Activated CD4-positive, alpha-beta T cell treated with anti-CD3 and anti-CD28 coated beads for 36 hours (primary cell): ENCODE measurements at regions not wholly inside any gene's neighbourhood (a gene's known extent, or its start where the extent isn't known, plus 50 kb on each side); places are given as distances from the start of the nearest gene placed in this dataset.

Experiments
- ATAC-seq: fragments of 200-7000 bp; cut with Tn5 transposase; one replicate; pipeline ENCODE4 v1.10.0; 2021; ENCODE audit warnings: mild to moderate bottlenecking, moderate library complexity
- CTCF ChIA-PET: fragments of 350-600 bp; sonication (Branson Sonifier 250); formaldehyde crosslinking; loops from one replicate; lab custom pipeline; 2021; ENCODE audit warnings: antibody characterized with exemption; lab: Charles Lee
- POLR2A ChIA-PET: fragments of 350-600 bp; sonication (Branson Sonifier 250); formaldehyde crosslinking; loops from one replicate; lab custom pipeline; 2021; ENCODE audit warnings: antibody characterized with exemption, inconsistent platforms; lab: Charles Lee
- DNase-seq: peaks from one replicate; pipeline ENCODE4 v3.0.0-alpha.2; 2020
- H3K27ac Mint-ChIP-seq: one replicate; pipeline ENCODE4 v1.8.0; 2021; ENCODE audit warnings: mixed read lengths
- H3K27me3 Mint-ChIP-seq: one replicate; pipeline ENCODE4 v1.8.0; 2021; ENCODE audit warnings: mixed read lengths
- H3K36me3 Mint-ChIP-seq: one replicate; pipeline ENCODE4 v1.8.0; 2021; ENCODE audit warnings: low read depth, mixed read lengths
- H3K4me1 Mint-ChIP-seq: one replicate; pipeline ENCODE4 v1.8.0; 2021; ENCODE audit warnings: mixed read lengths
- H3K4me3 Mint-ChIP-seq: one replicate; pipeline ENCODE4 v1.8.0; 2021; ENCODE audit warnings: mild to moderate bottlenecking, moderate library complexity, mixed read lengths
- H3K9me3 Mint-ChIP-seq: one replicate; pipeline ENCODE4 v1.8.0; 2021; ENCODE audit warnings: low read depth, mixed read lengths
- intact Hi-C, 2 experiments: fragments of 100-400 bp; cut with DNase I in 1 of 2; cut with micrococcal nuclease in 1 of 2; formaldehyde crosslinking; loops; one replicate each; pipeline versions ENCODE4 v1.14.2 to v1.15.1; 2022 to 2024; cut with DNase I, micrococcal nuclease

- H3K9me3 Mint-ChIP-seq = no peaks in the 10 kb centered on the region
- H3K4me1 Mint-ChIP-seq = peaks cover 11% of the 10 kb centered on the region
- CTCF ChIA-PET = interaction anchor here (0.6 to 2.0 kb wide), 7 partner anchors 12 to 100 kb away, joined by 3 to 4 read pairs (median 3); no protein-coding TSS in a partner anchor
- ATAC-seq (peak; percentile 100), DNase-seq (peak; percentile 89)
- no peak overlapping the region for H3K27ac Mint-ChIP-seq
- POLR2A ChIA-PET = interaction anchor here (0.6 to 1.0 kb wide), 3 partner anchors 63 to 1483 kb away, joined by 3 to 4 read pairs (median 3); no protein-coding TSS in a partner anchor
- intact Hi-C loops = loop anchor here (1.0 to 10.0 kb wide), 8 partner anchors 42 to 585 kb away; no protein-coding TSS in a partner anchor
- H3K4me3 Mint-ChIP-seq = no peak overlapping the region
- H3K36me3 Mint-ChIP-seq = no peaks in the 10 kb centered on the region
- no peaks in the 10 kb centered on the region for H3K27me3 Mint-ChIP-seq
These were observed 202.5 kb upstream of the TLE3 start for GRCh38 chr15:70299931-70300869.

- intact Hi-C loops = no loop called here
- DNase-seq (no peak), ATAC-seq (no peak)
- peaks cover 11% of the 10 kb centered on the region for H3K4me1 Mint-ChIP-seq
- no peaks in the 10 kb centered on the region for H3K36me3 Mint-ChIP-seq
- no peaks in the 10 kb centered on the region for H3K27me3 Mint-ChIP-seq
- H3K9me3 Mint-ChIP-seq = no peaks in the 10 kb centered on the region
- ChIA-PET CTCF (interaction anchor here (0.6 kb wide), 2 partner anchors 35 to 162 kb away, joined by 3 read pairs; no protein-coding TSS in a partner anchor), POLR2A (no interaction called here)
- H3K27ac Mint-ChIP-seq = no peak overlapping the region
- no peak overlapping the region for H3K4me3 Mint-ChIP-seq
These were observed 199.8 kb upstream of the TLE3 start for GRCh38 chr15:70297465-70298058.

GRCh38 chr15:70294731-70295305 is 197.1 kb upstream of the TLE3 start:
- ATAC-seq = no peak

GRCh38 chr15:70293591-70294470 is 196.1 kb upstream of the TLE3 start:
- ATAC-seq = no peak
- ChIA-PET POLR2A (no interaction called here), CTCF (interaction anchor here (0.5 kb wide), 1 partner anchor 128 kb away, joined by 3 read pairs; no protein-coding TSS in a partner anchor)
- Mint-ChIP-seq H3K9me3 (no peaks in the 10 kb centered on the region), H3K4me3 (no peak overlapping the region), H3K36me3 (no peaks in the 10 kb centered on the region), H3K4me1 (no peaks in the 10 kb centered on the region), H3K27me3 (no peaks in the 10 kb centered on the region), H3K27ac (no peak overlapping the region)
- DNase-seq = no peak
- intact Hi-C loops = no loop called here

More at GRCh38 chr15:70294731-70295305, 197.1 kb upstream of the TLE3 start:
- Mint-ChIP-seq H3K4me1 (no peaks in the 10 kb centered on the region), H3K36me3 (no peaks in the 10 kb centered on the region), H3K9me3 (no peaks in the 10 kb centered on the region), H3K27ac (no peak overlapping the region), H3K27me3 (no peaks in the 10 kb centered on the region), H3K4me3 (no peak overlapping the region)
- intact Hi-C loops = no loop called here
- POLR2A ChIA-PET = no interaction called here
- DNase-seq = no peak
- CTCF ChIA-PET = interaction anchor here (0.6 kb wide), 1 partner anchor 408 kb away, joined by 3 read pairs; no protein-coding TSS in a partner anchor

- POLR2A ChIA-PET = no interaction called here
- no peaks in the 10 kb centered on the region for H3K36me3 Mint-ChIP-seq
- intact Hi-C loops = no loop called here
- DNase-seq (no peak), ATAC-seq (no peak)
- CTCF ChIA-PET = no interaction called here
- H3K9me3 Mint-ChIP-seq = no peaks in the 10 kb centered on the region
- no peak overlapping the region for H3K27ac Mint-ChIP-seq
- H3K27me3 Mint-ChIP-seq = no peaks in the 10 kb centered on the region
- H3K4me3 Mint-ChIP-seq = no peak overlapping the region
- no peaks in the 10 kb centered on the region for H3K4me1 Mint-ChIP-seq
These were observed 195.4 kb upstream of the TLE3 start for GRCh38 chr15:70293138-70293537.

- POLR2A ChIA-PET = no interaction called here
- no peaks in the 10 kb centered on the region for H3K36me3 Mint-ChIP-seq
- no peaks in the 10 kb centered on the region for H3K4me1 Mint-ChIP-seq
- no peak overlapping the region for H3K4me3 Mint-ChIP-seq
- no peaks in the 10 kb centered on the region for H3K9me3 Mint-ChIP-seq
- intact Hi-C loops = no loop called here
- ATAC-seq = no peak
- CTCF ChIA-PET = no interaction called here
- H3K27ac Mint-ChIP-seq = no peak overlapping the region
- no peak for DNase-seq
- H3K27me3 Mint-ChIP-seq = no peaks in the 10 kb centered on the region
These were observed 194.5 kb upstream of the TLE3 start for GRCh38 chr15:70292076-70292760.

- H3K4me1 Mint-ChIP-seq = no peaks in the 10 kb centered on the region
- no peaks in the 10 kb centered on the region for H3K9me3 Mint-ChIP-seq
- H3K4me3 Mint-ChIP-seq = no peak overlapping the region
- no peaks in the 10 kb centered on the region for H3K27me3 Mint-ChIP-seq
- peak overlapping the region; percentile 17 for H3K27ac Mint-ChIP-seq
- ChIA-PET POLR2A (no interaction called here), CTCF (no interaction called here)
- no peak for ATAC-seq
- no peaks in the 10 kb centered on the region for H3K36me3 Mint-ChIP-seq
- intact Hi-C loops = no loop called here
- no peak for DNase-seq
These were observed 193.8 kb upstream of the TLE3 start for GRCh38 chr15:70291305-70292075.

- intact Hi-C loops = no loop called here
- no peaks in the 10 kb centered on the region for H3K36me3 Mint-ChIP-seq
- no peak for ATAC-seq
- H3K27me3 Mint-ChIP-seq = no peaks in the 10 kb centered on the region
- no peaks in the 10 kb centered on the region for H3K9me3 Mint-ChIP-seq
- H3K27ac Mint-ChIP-seq = no peak overlapping the region
- H3K4me1 Mint-ChIP-seq = no peaks in the 10 kb centered on the region
- no peak overlapping the region for H3K4me3 Mint-ChIP-seq
- POLR2A ChIA-PET = no interaction called here
- CTCF ChIA-PET = interaction anchor here (0.7 to 0.8 kb wide), 2 partner anchors 434 to 651 kb away, joined by 4 to 5 read pairs; no protein-coding TSS in a partner anchor
- DNase-seq = no peak
These were observed 193.0 kb upstream of the TLE3 start for GRCh38 chr15:70290708-70291107.

GRCh38 chr15:70289191-70289955 is 191.7 kb upstream of the TLE3 start:
- no peaks in the 10 kb centered on the region for H3K4me1 Mint-ChIP-seq
- no peaks in the 10 kb centered on the region for H3K36me3 Mint-ChIP-seq
- H3K27ac Mint-ChIP-seq = no peak overlapping the region
- ChIA-PET CTCF (no interaction called here), POLR2A (no interaction called here)
- H3K9me3 Mint-ChIP-seq = no peaks in the 10 kb centered on the region
- no peak overlapping the region for H3K4me3 Mint-ChIP-seq
- ATAC-seq (no peak), DNase-seq (no peak)
- intact Hi-C loops = no loop called here
- H3K27me3 Mint-ChIP-seq = no peaks in the 10 kb centered on the region
